Neural cell (in vitro differentiated cells): ENCODE measurements at regions not wholly inside any gene's neighbourhood (a gene's known extent, or its start where the extent isn't known, plus 50 kb on each side); places are given as distances from the start of the nearest gene placed in this dataset.

Experiments
- H2AFZ ChIP-seq: fragments of 200-600, 300-800 bp; sonication (generic), shearing (Covaris generic); 2 replicates; pipeline ENCODE4 v1.6.0; 2014; ENCODE audit warnings: low read depth, mild to moderate bottlenecking, antibody characterized with exemption, low read length, moderate library complexity
- H3F3A ChIP-seq: fragments of 200-600 bp; shearing (Covaris generic); 2 replicates; pipeline ENCODE4 v1.6.1; 2016; ENCODE audit warnings: mild to moderate bottlenecking, moderate library complexity, mixed read lengths, antibody characterized with exemption, low read length; ENCODE audit not compliant: insufficient read depth, poor library complexity, severe bottlenecking
- H3K27ac ChIP-seq: fragments of 200-600, 300-800 bp; sonication (generic), shearing (Covaris generic); 2 replicates; pipeline ENCODE4 v1.5.1; 2014; ENCODE audit warnings: mild to moderate bottlenecking, low read length, moderate library complexity
- H3K27me3 ChIP-seq: fragments of 300-800, 200-600 bp; sonication (generic), shearing (Covaris generic); 2 replicates; pipeline ENCODE4 v1.6.0; 2014; ENCODE audit warnings: mild to moderate bottlenecking, low read depth, low read length, moderate library complexity; ENCODE audit not compliant: insufficient read depth
- H3K36me3 ChIP-seq: fragments of 300-800, 200-600 bp; sonication (generic), shearing (Covaris generic); 2 replicates; pipeline ENCODE4 v1.5.1; 2014; ENCODE audit warnings: mild to moderate bottlenecking, antibody characterized with exemption, low read length, moderate library complexity; ENCODE audit not compliant: insufficient read depth
- H3K4me2 ChIP-seq: fragments of 300-800, 200-600 bp; sonication (generic), shearing (Covaris generic); 2 replicates; pipeline ENCODE4 v1.6.0; 2014; ENCODE audit warnings: mild to moderate bottlenecking, low read length
- H3K4me3 ChIP-seq: fragments of 300-800, 200-600 bp; sonication (generic), shearing (Covaris generic); 2 replicates; pipeline ENCODE4 v1.5.1; 2014; ENCODE audit warnings: mild to moderate bottlenecking, low read length, moderate library complexity
- H3K79me2 ChIP-seq: fragments of 200-600 bp; shearing (Covaris generic); replicated peaks from 2 replicates; pipeline ENCODE4 v1.6.0; 2014; ENCODE audit warnings: mild to moderate bottlenecking, low read length, moderate library complexity; ENCODE audit not compliant: insufficient read depth
- H3K9ac ChIP-seq: fragments of 300-800, 200-600 bp; sonication (generic), shearing (Covaris generic); 2 replicates; pipeline ENCODE4 v1.6.1; 2016; ENCODE audit warnings: mild to moderate bottlenecking, low read length, mixed read lengths
- H3K9me2 ChIP-seq: fragments of 200-600 bp; shearing (Covaris generic); 2 replicates; pipeline ENCODE4 v1.6.1; 2016; ENCODE audit warnings: mild to moderate bottlenecking, low read length, mixed read lengths; ENCODE audit not compliant: insufficient read depth
- H3K9me3 ChIP-seq: fragments of 200-600, 300-800 bp; sonication (generic), shearing (Covaris generic); 2 replicates; pipeline ENCODE4 v1.6.1; 2016; ENCODE audit warnings: mild to moderate bottlenecking, mixed run types, low read length, moderate library complexity, mixed read lengths
- H4K20me1 ChIP-seq: fragments of 200-600 bp; shearing (Covaris generic); 2 replicates; pipeline ENCODE4 v1.6.1; 2016; ENCODE audit warnings: mild to moderate bottlenecking, mixed run types; ENCODE audit not compliant: insufficient read depth
- EP300 ChIP-seq: fragments of 450-650 bp; conservative IDR thresholded peaks from 2 replicates; pipeline ENCODE4 v1.6.1; 2014; ENCODE audit warnings: antibody characterized with exemption, mild to moderate bottlenecking, moderate library complexity; ENCODE audit not compliant: poor library complexity, severe bottlenecking
- EZH2 ChIP-seq: fragments of 200-600, 300-800 bp; shearing (Covaris generic), sonication (generic); IDR thresholded peaks from 2 replicates; pipeline ENCODE4 v1.6.1; 2014; ENCODE audit warnings: antibody characterized with exemption, low read length, borderline replicate concordance, mild to moderate bottlenecking; ENCODE audit not compliant: insufficient read depth, poor library complexity, severe bottlenecking
- MXI1 ChIP-seq: fragments of 450-650 bp; conservative IDR thresholded peaks from 2 replicates; pipeline ENCODE4 v1.6.1; 2014; ENCODE audit warnings: antibody characterized with exemption, mild to moderate bottlenecking; ENCODE audit not compliant: poor library complexity, severe bottlenecking
- POLR2AphosphoS5 ChIP-seq: IDR thresholded peaks from 2 replicates; pipeline ENCODE4 v1.6.1; 2012
- RAD21 ChIP-seq: fragments of 450-650 bp; conservative IDR thresholded peaks from 2 replicates; pipeline ENCODE4 v1.6.1; 2014; ENCODE audit warnings: antibody characterized with exemption, mild to moderate bottlenecking, moderate library complexity
- SMC3 ChIP-seq: fragments of 450-650 bp; conservative IDR thresholded peaks from 2 replicates; pipeline ENCODE4 v1.6.1; 2014; ENCODE audit warnings: antibody characterized with exemption, mild to moderate bottlenecking, moderate library complexity; ENCODE audit not compliant: poor library complexity
- TAF1 ChIP-seq: IDR thresholded peaks from 2 replicates; pipeline ENCODE4 v1.6.1; 2012; ENCODE audit warnings: low read depth
- TF ChIP-seq, protein P1 (sequence below): fragments of 450-650 bp; IDR thresholded peaks from 2 replicates; pipeline ENCODE4 v1.5.1; 2014; ENCODE audit warnings: antibody characterized with exemption, mild to moderate bottlenecking, moderate library complexity; ENCODE audit not compliant: poor library complexity, severe bottlenecking
- TF ChIP-seq, protein P2 (sequence below): IDR thresholded peaks from 2 replicates; pipeline ENCODE4 v1.6.1; 2012; ENCODE audit warnings: borderline replicate concordance

DNA sequence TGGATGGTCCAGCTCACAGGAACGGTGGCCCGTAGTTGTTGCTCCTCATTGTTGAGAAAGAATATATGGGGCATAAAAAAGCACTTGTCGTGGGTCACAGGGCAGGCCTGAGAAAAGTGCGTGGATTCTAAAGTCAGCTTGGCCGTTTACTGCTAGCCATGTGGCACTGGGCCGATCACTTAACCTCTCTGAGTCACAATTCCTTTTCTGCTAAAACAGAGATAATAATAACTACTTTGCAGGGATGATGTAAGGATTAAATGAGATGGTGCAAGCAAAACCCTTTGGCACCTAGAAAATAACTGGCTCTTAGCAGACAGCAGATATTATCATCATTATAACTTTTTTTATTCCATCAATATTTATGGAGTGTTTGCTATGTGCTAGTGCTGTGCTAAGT is 579.7 kb downstream of the CCDC171 start:
- peaks cover 5% of the 10 kb centered on the region for H3K9me3 ChIP-seq
- no peaks in the 10 kb centered on the region for H3F3A ChIP-seq
- no peaks in the 10 kb centered on the region for H3K9me2 ChIP-seq
- no peak overlapping the region for H3K4me2 ChIP-seq
- H3K9ac ChIP-seq, result no peak overlapping the region
- H3K79me2 ChIP-seq, result no peaks in the 10 kb centered on the region
- no peak overlapping the region for H2AFZ ChIP-seq
- H3K27ac ChIP-seq, result no peak overlapping the region
- H3K4me3 ChIP-seq, result no peak overlapping the region
- TF ChIP-seq POLR2AphosphoS5 (no peak), MXI1 (no peak), RAD21 (no peak), TAF1 (no peak), SMC3 (no peak), EP300 (no peak), EZH2 (no peak)
- TF ChIP-seq, protein P1, sequence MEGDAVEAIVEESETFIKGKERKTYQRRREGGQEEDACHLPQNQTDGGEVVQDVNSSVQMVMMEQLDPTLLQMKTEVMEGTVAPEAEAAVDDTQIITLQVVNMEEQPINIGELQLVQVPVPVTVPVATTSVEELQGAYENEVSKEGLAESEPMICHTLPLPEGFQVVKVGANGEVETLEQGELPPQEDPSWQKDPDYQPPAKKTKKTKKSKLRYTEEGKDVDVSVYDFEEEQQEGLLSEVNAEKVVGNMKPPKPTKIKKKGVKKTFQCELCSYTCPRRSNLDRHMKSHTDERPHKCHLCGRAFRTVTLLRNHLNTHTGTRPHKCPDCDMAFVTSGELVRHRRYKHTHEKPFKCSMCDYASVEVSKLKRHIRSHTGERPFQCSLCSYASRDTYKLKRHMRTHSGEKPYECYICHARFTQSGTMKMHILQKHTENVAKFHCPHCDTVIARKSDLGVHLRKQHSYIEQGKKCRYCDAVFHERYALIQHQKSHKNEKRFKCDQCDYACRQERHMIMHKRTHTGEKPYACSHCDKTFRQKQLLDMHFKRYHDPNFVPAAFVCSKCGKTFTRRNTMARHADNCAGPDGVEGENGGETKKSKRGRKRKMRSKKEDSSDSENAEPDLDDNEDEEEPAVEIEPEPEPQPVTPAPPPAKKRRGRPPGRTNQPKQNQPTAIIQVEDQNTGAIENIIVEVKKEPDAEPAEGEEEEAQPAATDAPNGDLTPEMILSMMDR, result no peak
- TF ChIP-seq, protein P2, sequence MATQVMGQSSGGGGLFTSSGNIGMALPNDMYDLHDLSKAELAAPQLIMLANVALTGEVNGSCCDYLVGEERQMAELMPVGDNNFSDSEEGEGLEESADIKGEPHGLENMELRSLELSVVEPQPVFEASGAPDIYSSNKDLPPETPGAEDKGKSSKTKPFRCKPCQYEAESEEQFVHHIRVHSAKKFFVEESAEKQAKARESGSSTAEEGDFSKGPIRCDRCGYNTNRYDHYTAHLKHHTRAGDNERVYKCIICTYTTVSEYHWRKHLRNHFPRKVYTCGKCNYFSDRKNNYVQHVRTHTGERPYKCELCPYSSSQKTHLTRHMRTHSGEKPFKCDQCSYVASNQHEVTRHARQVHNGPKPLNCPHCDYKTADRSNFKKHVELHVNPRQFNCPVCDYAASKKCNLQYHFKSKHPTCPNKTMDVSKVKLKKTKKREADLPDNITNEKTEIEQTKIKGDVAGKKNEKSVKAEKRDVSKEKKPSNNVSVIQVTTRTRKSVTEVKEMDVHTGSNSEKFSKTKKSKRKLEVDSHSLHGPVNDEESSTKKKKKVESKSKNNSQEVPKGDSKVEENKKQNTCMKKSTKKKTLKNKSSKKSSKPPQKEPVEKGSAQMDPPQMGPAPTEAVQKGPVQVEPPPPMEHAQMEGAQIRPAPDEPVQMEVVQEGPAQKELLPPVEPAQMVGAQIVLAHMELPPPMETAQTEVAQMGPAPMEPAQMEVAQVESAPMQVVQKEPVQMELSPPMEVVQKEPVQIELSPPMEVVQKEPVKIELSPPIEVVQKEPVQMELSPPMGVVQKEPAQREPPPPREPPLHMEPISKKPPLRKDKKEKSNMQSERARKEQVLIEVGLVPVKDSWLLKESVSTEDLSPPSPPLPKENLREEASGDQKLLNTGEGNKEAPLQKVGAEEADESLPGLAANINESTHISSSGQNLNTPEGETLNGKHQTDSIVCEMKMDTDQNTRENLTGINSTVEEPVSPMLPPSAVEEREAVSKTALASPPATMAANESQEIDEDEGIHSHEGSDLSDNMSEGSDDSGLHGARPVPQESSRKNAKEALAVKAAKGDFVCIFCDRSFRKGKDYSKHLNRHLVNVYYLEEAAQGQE, result no peak
- no peaks in the 10 kb centered on the region for H4K20me1 ChIP-seq
- no peaks in the 10 kb centered on the region for H3K36me3 ChIP-seq
- H3K27me3 ChIP-seq, result no peaks in the 10 kb centered on the region

DNA sequence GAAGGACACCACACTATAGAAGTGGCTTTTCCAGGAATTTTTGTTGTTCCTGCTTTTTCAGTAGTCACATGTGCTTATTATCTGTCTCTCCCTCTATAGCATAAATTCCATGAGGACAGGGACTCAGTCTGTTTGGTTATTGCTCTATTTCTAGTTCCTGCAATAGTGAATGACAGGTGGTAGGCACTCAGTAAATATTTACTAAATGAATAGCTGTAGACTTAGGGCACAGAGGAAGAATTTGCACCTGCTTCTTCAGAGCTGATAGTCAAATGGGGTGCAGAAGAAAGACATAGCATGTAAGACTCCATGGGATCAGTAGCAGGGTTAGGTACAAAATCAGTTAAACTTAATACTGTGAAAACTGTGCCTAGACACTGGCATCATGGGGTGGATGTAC is 580.2 kb downstream of the CCDC171 start:
- Histone ChIP-seq H3K4me2 (no peak overlapping the region), H3K9me3 (peaks cover 5% of the 10 kb centered on the region), H3K36me3 (no peaks in the 10 kb centered on the region), H2AFZ (no peak overlapping the region), H4K20me1 (no peaks in the 10 kb centered on the region), H3K4me3 (no peak overlapping the region), H3K27me3 (no peaks in the 10 kb centered on the region), H3K9me2 (no peaks in the 10 kb centered on the region), H3K27ac (no peak overlapping the region), H3K9ac (no peak overlapping the region), H3K79me2 (no peaks in the 10 kb centered on the region), H3F3A (no peaks in the 10 kb centered on the region)
- no peak for TF ChIP-seq RAD21
- no peak for TF ChIP-seq POLR2AphosphoS5
- TF ChIP-seq MXI1, result no peak
- TF ChIP-seq, protein P2, result no peak
- no peak for TF ChIP-seq EZH2
- TF ChIP-seq TAF1, result no peak
- no peak for TF ChIP-seq SMC3
- TF ChIP-seq, protein P1, result no peak
- no peak for TF ChIP-seq EP300
